GM23338 (cell line): ENCODE measurements at regions not wholly inside any gene's neighbourhood (a gene's known extent, or its start where the extent isn't known, plus 50 kb on each side); places are given as distances from the start of the nearest gene placed in this dataset.
A peak's percentile ranks its signal among the peaks of the same experiment; 100 is the strongest.

Source experiments
- ATAC-seq: fragments of 200-7000 bp; cut with Tn5 transposase; 3 replicates; pipeline ENCODE4 v1.9.1; 2020
- DNase-seq: peaks from one replicate; pipeline ENCODE4 v3.0.0-alpha.2; 2015; ENCODE audit warnings: low spot score
- H2AFZ ChIP-seq: fragments of 200-600 bp; sonication (generic); 2 replicates; pipeline ENCODE4 v1.8.0; 2016; ENCODE audit warnings: antibody characterized with exemption, mild to moderate bottlenecking, moderate library complexity
- H3F3A ChIP-seq: fragments of 200-600 bp; sonication (generic); replicated peaks from 2 replicates; pipeline ENCODE4 v1.8.0; 2017; ENCODE audit warnings: antibody characterized with exemption, mixed run types, low read depth
- H3K27ac ChIP-seq: fragments of 200-600 bp; sonication (generic); 2 replicates; pipeline ENCODE4 v1.6.1; 2016; ENCODE audit warnings: low read depth
- H3K27me3 ChIP-seq: fragments of 200-600 bp; sonication (generic); 2 replicates; pipeline ENCODE4 v1.8.0; 2016; ENCODE audit warnings: mild to moderate bottlenecking, mixed run types, moderate library complexity; ENCODE audit not compliant: insufficient read depth
- H3K36me3 ChIP-seq: fragments of 200-600 bp; sonication (generic); 2 replicates; pipeline ENCODE4 v1.8.0; 2016; ENCODE audit warnings: mild to moderate bottlenecking; ENCODE audit not compliant: insufficient read depth
- H3K4me1 ChIP-seq: fragments of 200-600 bp; sonication (generic); 2 replicates; pipeline ENCODE4 v1.8.0; 2016; ENCODE audit warnings: mild to moderate bottlenecking, moderate library complexity; ENCODE audit not compliant: insufficient read depth
- H3K4me2 ChIP-seq: fragments of 200-600 bp; sonication (generic); 2 replicates; pipeline ENCODE4 v1.7.1; 2017; ENCODE audit warnings: mixed run types
- H3K4me3 ChIP-seq: fragments of 200-600 bp; sonication (generic); 2 replicates; pipeline ENCODE4 v1.6.1; 2016; ENCODE audit warnings: mixed run types
- H3K79me2 ChIP-seq: fragments of 200-600 bp; sonication (generic); replicated peaks from 2 replicates; pipeline ENCODE4 v1.8.0; 2017; ENCODE audit warnings: mild to moderate bottlenecking; ENCODE audit not compliant: insufficient read depth
- H3K9me2 ChIP-seq: fragments of 200-600 bp; sonication (generic); 2 replicates; pipeline ENCODE4 v1.8.0; 2017; ENCODE audit not compliant: insufficient read depth
- H4K20me1 ChIP-seq: fragments of 200-600 bp; sonication (generic); replicated peaks from 2 replicates; pipeline ENCODE4 v1.8.0; 2017; ENCODE audit warnings: mild to moderate bottlenecking; ENCODE audit not compliant: insufficient read depth
- H3K27ac Mint-ChIP-seq: 2 replicates; pipeline ENCODE4 v1.8.0; 2020; ENCODE audit warnings: inconsistent platforms, mild to moderate bottlenecking, moderate library complexity, mixed read lengths
- H3K27me3 Mint-ChIP-seq: 3 replicates; pipeline ENCODE4 v1.8.0; 2022; ENCODE audit warnings: low read depth, mild to moderate bottlenecking, moderate library complexity, mixed read lengths, inconsistent platforms; ENCODE audit not compliant: insufficient read depth, poor library complexity
- H3K36me3 Mint-ChIP-seq: 3 replicates; pipeline ENCODE4 v1.8.0; 2021; ENCODE audit warnings: low read depth, mild to moderate bottlenecking, inconsistent platforms, moderate library complexity, mixed read lengths
- H3K4me1 Mint-ChIP-seq: 3 replicates; pipeline ENCODE4 v1.8.0; 2020; ENCODE audit warnings: mild to moderate bottlenecking, inconsistent platforms, mixed read lengths
- H3K4me3 Mint-ChIP-seq: 3 replicates; pipeline ENCODE4 v1.8.0; 2021; ENCODE audit warnings: moderate library complexity, mild to moderate bottlenecking, inconsistent platforms, mixed read lengths
- H3K9me3 Mint-ChIP-seq: 3 replicates; pipeline ENCODE4 v1.8.0; 2020; ENCODE audit warnings: moderate library complexity, mild to moderate bottlenecking, inconsistent platforms, mixed read lengths
- ETS1 ChIP-seq: IDR thresholded peaks from 2 replicates; pipeline ENCODE4 v1.6.1; 2016; ENCODE audit warnings: antibody characterized with exemption
- EZH2phosphoT487 ChIP-seq: fragments of 200-600 bp; sonication (generic); IDR thresholded peaks from one replicate; pipeline ENCODE4 v1.8.1; 2018; ENCODE audit warnings: antibody characterized with exemption; ENCODE audit not compliant: unreplicated experiment
- POLR2AphosphoS5 ChIP-seq: IDR thresholded peaks from 2 replicates; pipeline ENCODE4 v1.6.1; 2016; ENCODE audit warnings: antibody characterized with exemption, low read depth
- REST ChIP-seq: IDR thresholded peaks from one replicate; pipeline ENCODE4 v1.6.1; 2018; ENCODE audit warnings: antibody characterized with exemption; ENCODE audit not compliant: unreplicated experiment
- ZNF331 ChIP-seq: fragments of 250-450 bp; sonication (Bioruptor Pico); IDR thresholded peaks from 2 replicates; pipeline ENCODE4 v1.5.0; 2020; ENCODE audit warnings: low read depth, mild to moderate bottlenecking, moderate library complexity
- TF ChIP-seq, protein P1 (sequence below), 2 experiments: fragments of 200-600 bp in 1 of 2; sonication (generic) in 1 of 2; conservative IDR thresholded peaks; 2 replicates each; pipeline versions ENCODE4 v1.5.1 to v1.6.1; 2016 to 2017; ENCODE audit warnings: antibody characterized with exemption in 2 of 2, low read depth in 2 of 2, mild to moderate bottlenecking in 2 of 2, moderate library complexity in 1 of 2

GRCh38 chrX:13506574-13506973 lies 62.8 kb upstream of the EGFL6 start:
- Histone ChIP-seq H3K4me1 (no peaks in the 10 kb centered on the region), H3K27ac (no peak overlapping the region), H3K9me2 (no peaks in the 10 kb centered on the region), H3K4me3 (no peak overlapping the region), H3K36me3 (no peaks in the 10 kb centered on the region), H2AFZ (no peak overlapping the region), H3F3A (no peaks in the 10 kb centered on the region), H3K27me3 (no peaks in the 10 kb centered on the region), H3K4me2 (no peak overlapping the region), H4K20me1 (no peaks in the 10 kb centered on the region), H3K79me2 (no peaks in the 10 kb centered on the region)
- DNase-seq = peak; percentile 46
- no peak for TF ChIP-seq EZH2phosphoT487
- TF ChIP-seq, protein P1, sequence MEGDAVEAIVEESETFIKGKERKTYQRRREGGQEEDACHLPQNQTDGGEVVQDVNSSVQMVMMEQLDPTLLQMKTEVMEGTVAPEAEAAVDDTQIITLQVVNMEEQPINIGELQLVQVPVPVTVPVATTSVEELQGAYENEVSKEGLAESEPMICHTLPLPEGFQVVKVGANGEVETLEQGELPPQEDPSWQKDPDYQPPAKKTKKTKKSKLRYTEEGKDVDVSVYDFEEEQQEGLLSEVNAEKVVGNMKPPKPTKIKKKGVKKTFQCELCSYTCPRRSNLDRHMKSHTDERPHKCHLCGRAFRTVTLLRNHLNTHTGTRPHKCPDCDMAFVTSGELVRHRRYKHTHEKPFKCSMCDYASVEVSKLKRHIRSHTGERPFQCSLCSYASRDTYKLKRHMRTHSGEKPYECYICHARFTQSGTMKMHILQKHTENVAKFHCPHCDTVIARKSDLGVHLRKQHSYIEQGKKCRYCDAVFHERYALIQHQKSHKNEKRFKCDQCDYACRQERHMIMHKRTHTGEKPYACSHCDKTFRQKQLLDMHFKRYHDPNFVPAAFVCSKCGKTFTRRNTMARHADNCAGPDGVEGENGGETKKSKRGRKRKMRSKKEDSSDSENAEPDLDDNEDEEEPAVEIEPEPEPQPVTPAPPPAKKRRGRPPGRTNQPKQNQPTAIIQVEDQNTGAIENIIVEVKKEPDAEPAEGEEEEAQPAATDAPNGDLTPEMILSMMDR (conservative IDR thresholded peaks at IDR 0.05; ENCODE audit: low read depth in 2 of 2) = peak; percentile 76 to 78
- Mint-ChIP-seq H3K4me3 (no peak overlapping the region), H3K9me3 (no peaks in the 10 kb centered on the region), H3K27ac (no peak overlapping the region), H3K27me3 (no peaks in the 10 kb centered on the region), H3K4me1 (no peaks in the 10 kb centered on the region), H3K36me3 (no peaks in the 10 kb centered on the region)
- no peak for ATAC-seq

- Histone ChIP-seq H3K4me1 (no peaks in the 10 kb centered on the region), H3K4me2 (no peak overlapping the region), H2AFZ (no peak overlapping the region), H3K27ac (no peak overlapping the region), H3K27me3 (no peaks in the 10 kb centered on the region), H3K79me2 (no peaks in the 10 kb centered on the region), H3F3A (no peaks in the 10 kb centered on the region), H3K9me2 (no peaks in the 10 kb centered on the region), H3K36me3 (no peaks in the 10 kb centered on the region), H4K20me1 (no peaks in the 10 kb centered on the region), H3K4me3 (no peak overlapping the region)
- ATAC-seq (no peak), DNase-seq (no peak)
- Mint-ChIP-seq H3K4me1 (no peaks in the 10 kb centered on the region), H3K27me3 (peaks cover 2% of the 10 kb centered on the region), H3K27ac (no peak overlapping the region), H3K9me3 (no peaks in the 10 kb centered on the region), H3K36me3 (no peaks in the 10 kb centered on the region), H3K4me3 (no peak overlapping the region)
- no peak for TF ChIP-seq POLR2AphosphoS5
- TF ChIP-seq REST = no peak
- no peak for TF ChIP-seq ZNF331 (CRISPR knock-in tag)
- TF ChIP-seq ETS1 = no peak
- TF ChIP-seq, protein P1 (conservative IDR thresholded peaks at IDR 0.05; ENCODE audit: low read depth in 2 of 2) = no peak
Measured at GRCh38 chrX:13502590-13502989, 66.8 kb upstream of the EGFL6 start.
